ENCODE measurements at regions not wholly inside any gene's neighbourhood (a gene's known extent, or its start where the extent isn't known, plus 50 kb on each side); places are given as distances from the start of the nearest gene placed in this dataset.

DNA sequence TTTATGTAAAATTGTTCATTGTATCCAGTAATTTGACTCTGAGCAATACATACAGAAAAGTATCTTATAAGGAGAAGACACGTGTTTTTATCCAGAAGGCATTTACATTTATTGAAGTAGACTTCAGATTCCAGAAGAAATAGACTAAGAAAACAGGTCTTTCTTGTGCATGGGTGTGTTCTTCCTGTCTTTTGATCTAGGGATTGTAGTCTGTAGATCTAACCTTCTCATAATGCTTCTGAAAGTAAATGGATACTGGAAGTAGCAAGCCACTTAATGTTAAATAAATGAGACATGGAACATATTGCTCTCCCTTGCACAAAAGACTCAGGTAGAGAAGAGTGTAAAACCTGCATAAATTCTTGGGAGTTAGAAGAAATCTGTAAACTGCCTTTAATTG lies 853.2 kb upstream of the B3GALT2 start:
- H3K9me2 ChIP-seq (replicated peaks; ENCODE audit: insufficient read depth) = no peaks in the 10 kb centered on the region
- no peak overlapping the region for H3K4me2 ChIP-seq
- H3K27ac ChIP-seq = no peak overlapping the region
- DNase-seq (ENCODE audit: low spot score) = no peak
- H3K4me3 ChIP-seq = no peak overlapping the region
- no peak overlapping the region for H2AFZ ChIP-seq
- no peaks in the 10 kb centered on the region for H3K27me3 ChIP-seq
- H3K9me3 ChIP-seq (ENCODE audit: low read depth) = no peaks in the 10 kb centered on the region
- WGBS (ENCODE audit: low lambda C conversion rate, missing lambda C conversion rate) = 57% methylated on average over 1 of the region's 1 CpG
- no peaks in the 10 kb centered on the region for H3K36me3 ChIP-seq (replicated peaks; ENCODE audit: insufficient read depth, low read depth)
- H3K79me2 ChIP-seq = no peaks in the 10 kb centered on the region
- TF ChIP-seq EZH2 (IDR thresholded peaks at IDR 0.05; ENCODE audit: borderline replicate concordance) (no peak), EZH2phosphoT487 (IDR thresholded peaks at IDR 0.05; ENCODE audit: low read depth, severe bottlenecking, unreplicated experiment) (no peak), CTCF (IDR thresholded peaks at IDR 0.05; ENCODE audit: poor library complexity) (no peak)
- no peaks in the 10 kb centered on the region for H4K20me1 ChIP-seq (ENCODE audit: insufficient read depth, poor library complexity, severe bottlenecking)
- H3K4me1 ChIP-seq (ENCODE audit: insufficient read depth) = no peaks in the 10 kb centered on the region

DNA sequence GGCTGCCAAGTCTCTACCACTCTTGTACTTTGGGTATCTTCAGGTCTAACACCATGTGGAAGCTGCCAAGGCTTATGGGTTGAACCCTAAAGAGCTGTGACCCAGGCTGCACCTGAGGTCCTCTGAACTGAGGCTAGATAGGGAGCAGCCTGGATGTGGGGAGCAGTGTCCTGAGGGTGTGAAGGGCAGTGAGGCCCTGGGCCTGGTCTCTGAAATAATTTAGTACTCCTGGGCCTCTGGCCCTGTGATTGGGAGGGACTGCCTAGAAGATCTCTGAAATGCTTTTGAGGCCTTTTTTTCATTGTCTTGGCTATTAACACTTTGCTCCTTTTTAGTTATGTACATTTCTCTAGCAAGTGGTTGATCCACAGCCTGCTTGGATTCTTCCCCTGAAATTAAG lies 847.2 kb upstream of the B3GALT2 start:
- Histone ChIP-seq H4K20me1 (ENCODE audit: insufficient read depth, poor library complexity, severe bottlenecking) (no peaks in the 10 kb centered on the region), H3K9me2 (replicated peaks; ENCODE audit: insufficient read depth) (no peaks in the 10 kb centered on the region), H3K79me2 (no peaks in the 10 kb centered on the region), H3K4me2 (no peak overlapping the region), H3K27me3 (no peaks in the 10 kb centered on the region), H3K36me3 (replicated peaks; ENCODE audit: insufficient read depth, low read depth) (no peaks in the 10 kb centered on the region), H3K9me3 (ENCODE audit: low read depth) (no peaks in the 10 kb centered on the region), H3K27ac (no peak overlapping the region), H3K4me3 (no peak overlapping the region), H3K4me1 (ENCODE audit: insufficient read depth) (no peaks in the 10 kb centered on the region), H2AFZ (no peak overlapping the region)
- no peak for DNase-seq (ENCODE audit: low spot score)
- no peak for TF ChIP-seq EZH2phosphoT487 (IDR thresholded peaks at IDR 0.05; ENCODE audit: low read depth, severe bottlenecking, unreplicated experiment)
- no peak for TF ChIP-seq CTCF (IDR thresholded peaks at IDR 0.05; ENCODE audit: poor library complexity)
- TF ChIP-seq EZH2 (IDR thresholded peaks at IDR 0.05; ENCODE audit: borderline replicate concordance) = no peak

DNA sequence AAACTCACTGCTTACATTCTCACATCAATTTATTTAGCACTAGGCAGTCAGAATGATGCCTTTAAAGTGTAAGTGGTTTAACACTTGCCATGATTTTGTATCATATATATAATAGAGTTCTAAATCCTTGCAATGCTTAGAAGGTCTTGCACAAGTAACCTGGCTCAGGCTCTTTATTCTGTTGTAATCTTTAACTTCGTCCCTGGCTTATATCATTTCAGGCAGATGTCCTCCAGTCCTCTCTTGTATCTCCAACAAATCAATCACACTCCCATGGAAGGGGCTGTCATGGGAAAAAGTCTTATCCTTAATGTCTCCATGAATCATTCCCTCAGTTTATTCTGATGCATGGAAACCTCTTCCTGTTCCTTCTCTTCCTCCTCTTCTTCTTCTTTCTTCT lies 841.6 kb upstream of the B3GALT2 start:
- H3K27me3 ChIP-seq = no peaks in the 10 kb centered on the region
- WGBS (ENCODE audit: low lambda C conversion rate, missing lambda C conversion rate) = 59% methylated on average over 1 of the region's 1 CpG

More for the DNA sequence above, 841.6 kb upstream of the B3GALT2 start:
- Histone ChIP-seq H3K4me2 (no peak overlapping the region), H3K9me3 (ENCODE audit: low read depth) (no peaks in the 10 kb centered on the region), H3K4me1 (ENCODE audit: insufficient read depth) (no peaks in the 10 kb centered on the region), H3K9me2 (replicated peaks; ENCODE audit: insufficient read depth) (no peaks in the 10 kb centered on the region), H2AFZ (no peak overlapping the region), H4K20me1 (ENCODE audit: insufficient read depth, poor library complexity, severe bottlenecking) (no peaks in the 10 kb centered on the region), H3K36me3 (replicated peaks; ENCODE audit: insufficient read depth, low read depth) (no peaks in the 10 kb centered on the region), H3K27ac (no peak overlapping the region), H3K79me2 (no peaks in the 10 kb centered on the region), H3K4me3 (no peak overlapping the region)
- no peak for TF ChIP-seq CTCF (IDR thresholded peaks at IDR 0.05; ENCODE audit: poor library complexity)
- TF ChIP-seq EZH2 (IDR thresholded peaks at IDR 0.05; ENCODE audit: borderline replicate concordance) = no peak
- no peak for TF ChIP-seq EZH2phosphoT487 (IDR thresholded peaks at IDR 0.05; ENCODE audit: low read depth, severe bottlenecking, unreplicated experiment)
- no peak for DNase-seq (ENCODE audit: low spot score)
